ENCODE measurements at regions not wholly inside any gene's neighbourhood (a gene's known extent, or its start where the extent isn't known, plus 50 kb on each side); places are given as distances from the start of the nearest gene placed in this dataset.

DNA sequence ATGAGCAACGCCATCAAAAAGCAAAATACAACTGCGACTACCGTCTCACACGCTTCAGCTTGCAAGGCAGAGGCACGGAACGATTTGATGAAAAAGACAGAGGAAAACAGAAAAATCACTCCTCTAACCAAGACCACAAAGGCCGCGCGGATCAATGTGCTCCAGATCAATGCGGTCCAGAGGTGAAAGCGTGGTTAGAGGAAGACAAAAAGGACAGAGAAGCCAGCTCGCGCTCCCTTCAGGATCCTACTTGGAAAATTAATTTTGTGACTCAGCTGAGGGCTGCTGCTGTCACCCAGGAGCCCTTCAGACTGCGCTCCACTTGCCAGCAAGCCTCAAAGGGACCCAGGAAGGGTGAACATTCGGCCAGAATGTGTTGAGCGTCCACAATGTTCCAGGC is 140.2 kb upstream of the RPS6KA2 start:
- intact Hi-C loops (cut with DNase I): no loop called here
- TF ChIP-seq CTCF (IDR thresholded peaks at IDR 0.05; ENCODE audit: borderline replicate concordance, extremely low read depth, insufficient read depth): no peak
- Histone ChIP-seq H3K9me3 (ENCODE audit: control insufficient read depth in 2 of 3, insufficient read depth in 1 of 3, low read length in 3 of 3) (no peaks in the 10 kb centered on the region), H3K9ac (ENCODE audit: low read length in 3 of 3) (no peak overlapping the region), H3K4me3 (ENCODE audit: low read length in 3 of 3) (no peak overlapping the region), H3K4me1 (ENCODE audit: control insufficient read depth in 2 of 3, insufficient read depth in 2 of 3, low read depth in 1 of 3, low read length in 3 of 3) (no peaks in the 10 kb centered on the region), H3K27ac (ENCODE audit: low read depth in 2 of 2, low read length in 2 of 2) (no peak overlapping the region), H3K36me3 (ENCODE audit: control insufficient read depth in 2 of 3, insufficient read depth in 3 of 3, low read length in 3 of 3) (no peaks in the 10 kb centered on the region), H3K27me3 (ENCODE audit: control insufficient read depth, insufficient read depth, low read length) (no peaks in the 10 kb centered on the region)
- FAIRE-seq (no peak), DNase-seq (no peak)

GRCh38 chr6:166766769-166767168 is 139.7 kb upstream of the RPS6KA2 start:
- intact Hi-C loops (cut with DNase I): no loop called here
- no peaks in the 10 kb centered on the region for H3K9me3 ChIP-seq (ENCODE audit: control insufficient read depth in 2 of 3, insufficient read depth in 1 of 3, low read length in 3 of 3)
- H3K4me3 ChIP-seq (ENCODE audit: low read length in 3 of 3): no peak overlapping the region
- no peak for TF ChIP-seq CTCF (IDR thresholded peaks at IDR 0.05; ENCODE audit: borderline replicate concordance, extremely low read depth, insufficient read depth)
- no peak overlapping the region for H3K9ac ChIP-seq (ENCODE audit: low read length in 3 of 3)
- H3K27ac ChIP-seq (ENCODE audit: low read depth in 2 of 2, low read length in 2 of 2): no peak overlapping the region
- DNase-seq: no peak
- no peaks in the 10 kb centered on the region for H3K4me1 ChIP-seq (ENCODE audit: control insufficient read depth in 2 of 3, insufficient read depth in 2 of 3, low read depth in 1 of 3, low read length in 3 of 3)
- no peaks in the 10 kb centered on the region for H3K27me3 ChIP-seq (ENCODE audit: control insufficient read depth, insufficient read depth, low read length)
- no peaks in the 10 kb centered on the region for H3K36me3 ChIP-seq (ENCODE audit: control insufficient read depth in 2 of 3, insufficient read depth in 3 of 3, low read length in 3 of 3)
- FAIRE-seq: no peak

GRCh38 chr6:166765234-166765541 is 138.1 kb upstream of the RPS6KA2 start:
- intact Hi-C loops (cut with DNase I): no loop called here
- H3K4me1 ChIP-seq (ENCODE audit: control insufficient read depth in 2 of 3, insufficient read depth in 2 of 3, low read depth in 1 of 3, low read length in 3 of 3): no peaks in the 10 kb centered on the region
- no peak overlapping the region for H3K9ac ChIP-seq (ENCODE audit: low read length in 3 of 3)
- no peak for FAIRE-seq
- peaks cover 2% of the 10 kb centered on the region for H3K27me3 ChIP-seq (ENCODE audit: control insufficient read depth, insufficient read depth, low read length)
- H3K27ac ChIP-seq (ENCODE audit: low read depth in 2 of 2, low read length in 2 of 2): no peak overlapping the region
- TF ChIP-seq CTCF (IDR thresholded peaks at IDR 0.05; ENCODE audit: borderline replicate concordance, extremely low read depth, insufficient read depth): no peak
- H3K4me3 ChIP-seq (ENCODE audit: low read length in 3 of 3): no peak overlapping the region
- no peaks in the 10 kb centered on the region for H3K36me3 ChIP-seq (ENCODE audit: control insufficient read depth in 2 of 3, insufficient read depth in 3 of 3, low read length in 3 of 3)
- no peaks in the 10 kb centered on the region for H3K9me3 ChIP-seq (ENCODE audit: control insufficient read depth in 2 of 3, insufficient read depth in 1 of 3, low read length in 3 of 3)
- DNase-seq: no peak

GRCh38 chr6:166764473-166765233 is 137.6 kb upstream of the RPS6KA2 start:
- Histone ChIP-seq H3K4me3 (ENCODE audit: low read length in 3 of 3) (no peak overlapping the region), H3K27me3 (ENCODE audit: control insufficient read depth, insufficient read depth, low read length) (peaks cover 2% of the 10 kb centered on the region), H3K36me3 (ENCODE audit: control insufficient read depth in 2 of 3, insufficient read depth in 3 of 3, low read length in 3 of 3) (no peaks in the 10 kb centered on the region), H3K27ac (ENCODE audit: low read depth in 2 of 2, low read length in 2 of 2) (no peak overlapping the region), H3K9ac (ENCODE audit: low read length in 3 of 3) (no peak overlapping the region), H3K9me3 (ENCODE audit: control insufficient read depth in 2 of 3, insufficient read depth in 1 of 3, low read length in 3 of 3) (no peaks in the 10 kb centered on the region), H3K4me1 (ENCODE audit: control insufficient read depth in 2 of 3, insufficient read depth in 2 of 3, low read depth in 1 of 3, low read length in 3 of 3) (no peaks in the 10 kb centered on the region)
- intact Hi-C loops (cut with DNase I): no loop called here
- FAIRE-seq: no peak
- no peak for DNase-seq
- TF ChIP-seq CTCF (IDR thresholded peaks at IDR 0.05; ENCODE audit: borderline replicate concordance, extremely low read depth, insufficient read depth): no peak

Measured in kidney (tissue), 13 donors.